GM21619 (cell line): ENCODE measurements at regions not wholly inside any gene's neighbourhood (a gene's known extent, or its start where the extent isn't known, plus 50 kb on each side); places are given as distances from the start of the nearest gene placed in this dataset.
A peak's percentile ranks its signal among the peaks of the same experiment; 100 is the strongest.
"Not testable (repeated sequence)": the region's sequence is repeated elsewhere in the genome, so short reads cannot be mapped to it uniquely, and the experiment has no call there.

ENCODE experiments used
- ATAC-seq: cut with Tn5 transposase; IDR thresholded peaks from one replicate; pipeline ENCODE4 v1.9.1; 2021; ENCODE audit not compliant: unreplicated experiment

GRCh38 chr15:30688684-30689083, 62.8 kb downstream of the ARHGAP11B start:
- ATAC-seq, result not testable (repeated sequence)

- ATAC-seq, result not testable (repeated sequence)
Observed at GRCh38 chr15:30690153-30690552, 64.2 kb downstream of the ARHGAP11B start.

GRCh38 chr15:30695811-30696210, 69.9 kb downstream of the ARHGAP11B start:
- ATAC-seq, result not testable (repeated sequence)

GRCh38 chr15:30696439-30697314, 70.7 kb downstream of the ARHGAP11B start:
- peak; percentile 79 for ATAC-seq

GRCh38 chr15:30697315-30697685, 71.4 kb downstream of the ARHGAP11B start:
- ATAC-seq, result not testable (repeated sequence)

- ATAC-seq, result not testable (repeated sequence)
Observed at GRCh38 chr15:30700006-30700597, 74.2 kb downstream of the ARHGAP11B start.

GRCh38 chr15:30707976-30708685, 82.2 kb downstream of the ARHGAP11B start:
- not testable (repeated sequence) for ATAC-seq

GRCh38 chr15:30708809-30709208, 82.9 kb downstream of the ARHGAP11B start:
- ATAC-seq, result not testable (repeated sequence)

GRCh38 chr15:30718038-30718643, 92.2 kb downstream of the ARHGAP11B start:
- not testable (repeated sequence) for ATAC-seq

- not testable (repeated sequence) for ATAC-seq
Observed at GRCh38 chr15:30719363-30719762, 93.4 kb downstream of the ARHGAP11B start.

GRCh38 chr15:30720825-30721224, 94.9 kb downstream of the ARHGAP11B start:
- ATAC-seq, result not testable (repeated sequence)

GRCh38 chr15:30721529-30721928, 95.6 kb downstream of the ARHGAP11B start:
- not testable (repeated sequence) for ATAC-seq

- not testable (repeated sequence) for ATAC-seq
Observed at GRCh38 chr15:30723540-30724175, 97.7 kb downstream of the ARHGAP11B start.

- ATAC-seq, result not testable (repeated sequence)
Observed at GRCh38 chr15:30729880-30730590, 104.1 kb downstream of the ARHGAP11B start.

GRCh38 chr15:30730633-30731032, 104.7 kb downstream of the ARHGAP11B start:
- ATAC-seq, result not testable (repeated sequence)

GRCh38 chr15:30732100-30732499, 106.2 kb downstream of the ARHGAP11B start:
- ATAC-seq, result not testable (repeated sequence)

- not testable (repeated sequence) for ATAC-seq
Observed at GRCh38 chr15:30735884-30736564, 110.1 kb downstream of the ARHGAP11B start.

GRCh38 chr15:30742796-30743195, 116.9 kb downstream of the ARHGAP11B start:
- ATAC-seq, result not testable (repeated sequence)

- not testable (repeated sequence) for ATAC-seq
Observed at GRCh38 chr15:30749048-30749447, 123.1 kb downstream of the ARHGAP11B start.
